ENCODE measurements at regions not wholly inside any gene's neighbourhood (a gene's known extent, or its start where the extent isn't known, plus 50 kb on each side); places are given as distances from the start of the nearest gene placed in this dataset.
A peak's percentile ranks its signal among the peaks of the same experiment; 100 is the strongest.

DNA sequence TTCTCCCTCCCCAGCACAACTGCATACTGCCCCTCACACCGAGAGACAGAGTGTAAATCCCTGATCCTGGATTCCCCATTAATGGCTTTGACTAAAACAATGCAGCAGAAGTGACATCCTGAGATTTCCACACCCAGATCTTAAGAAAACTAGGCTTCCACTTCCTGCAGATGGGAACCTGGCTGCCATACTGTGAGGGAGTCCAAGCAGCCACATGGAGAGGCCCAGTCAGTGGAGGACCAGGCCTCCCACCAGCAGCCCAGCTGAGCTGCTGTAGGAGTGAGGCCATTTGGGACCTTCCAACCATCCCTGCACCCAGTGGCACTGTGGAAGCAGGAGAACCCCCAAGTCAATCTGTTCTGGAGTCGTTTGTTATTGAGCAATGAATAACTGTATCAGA is 120.6 kb downstream of the CRYAA start:
- TF ChIP-seq CTCF (conservative IDR thresholded peaks at IDR 0.05) = no peak
- H3K36me3 Mint-ChIP-seq (ENCODE audit: low read depth) = no peaks in the 10 kb centered on the region
- H3K4me3 Mint-ChIP-seq = no peak overlapping the region
- peaks cover 14% of the 10 kb centered on the region for H3K4me1 Mint-ChIP-seq
- no peak overlapping the region for H3K27ac Mint-ChIP-seq (ENCODE audit: unreplicated experiment)
- DNase-seq (ENCODE audit: low read depth, low spot score) = no peak
- no peaks in the 10 kb centered on the region for H3K9me3 Mint-ChIP-seq
- no peaks in the 10 kb centered on the region for H3K27me3 Mint-ChIP-seq (ENCODE audit: low read depth)

- no peak for TF ChIP-seq CTCF (conservative IDR thresholded peaks at IDR 0.05)
- Mint-ChIP-seq H3K27ac (ENCODE audit: unreplicated experiment) (no peak overlapping the region), H3K36me3 (ENCODE audit: low read depth) (no peaks in the 10 kb centered on the region), H3K4me3 (no peak overlapping the region), H3K27me3 (ENCODE audit: low read depth) (no peaks in the 10 kb centered on the region), H3K9me3 (no peaks in the 10 kb centered on the region), H3K4me1 (peaks cover 14% of the 10 kb centered on the region)
- DNase-seq (ENCODE audit: low read depth, low spot score) = no peak
These were observed 119.3 kb downstream of the CRYAA start for GRCh38 chr21:43287795-43288755.

GRCh38 chr21:43287111-43287760 is 118.4 kb downstream of the CRYAA start:
- Mint-ChIP-seq H3K4me1 (peaks cover 14% of the 10 kb centered on the region), H3K4me3 (no peak overlapping the region), H3K27ac (ENCODE audit: unreplicated experiment) (peak overlapping the region; percentile 5), H3K9me3 (no peaks in the 10 kb centered on the region), H3K27me3 (ENCODE audit: low read depth) (no peaks in the 10 kb centered on the region), H3K36me3 (ENCODE audit: low read depth) (no peaks in the 10 kb centered on the region)
- no peak for DNase-seq (ENCODE audit: low read depth, low spot score)
- TF ChIP-seq CTCF (conservative IDR thresholded peaks at IDR 0.05) = no peak

- no peak for DNase-seq (ENCODE audit: low read depth, low spot score)
- H3K27me3 Mint-ChIP-seq (ENCODE audit: low read depth) = no peaks in the 10 kb centered on the region
- TF ChIP-seq CTCF (conservative IDR thresholded peaks at IDR 0.05) = no peak
- no peaks in the 10 kb centered on the region for H3K36me3 Mint-ChIP-seq (ENCODE audit: low read depth)
- no peaks in the 10 kb centered on the region for H3K9me3 Mint-ChIP-seq
- peaks cover 14% of the 10 kb centered on the region for H3K4me1 Mint-ChIP-seq
- no peak overlapping the region for H3K27ac Mint-ChIP-seq (ENCODE audit: unreplicated experiment)
- no peak overlapping the region for H3K4me3 Mint-ChIP-seq
These were observed 117.4 kb downstream of the CRYAA start for GRCh38 chr21:43286196-43286595.

DNA sequence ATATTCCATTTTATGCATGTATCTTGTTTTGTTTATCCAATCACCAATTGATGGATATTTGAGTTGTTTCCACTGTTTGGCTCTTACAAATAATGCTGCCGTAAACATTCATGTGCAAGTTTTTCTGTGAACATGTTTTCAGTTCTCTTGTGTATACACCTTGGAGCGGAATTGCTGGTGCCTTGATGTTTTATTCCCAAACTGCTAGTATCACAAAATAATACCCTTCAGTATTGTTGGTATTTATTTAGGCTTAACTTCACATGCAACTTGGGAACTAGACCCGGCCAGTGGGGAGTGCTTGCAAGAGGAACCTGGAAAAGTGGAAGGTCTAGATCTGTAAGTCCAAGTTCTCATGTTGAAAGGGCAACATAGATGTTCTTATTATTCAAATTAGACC is 115.9 kb downstream of the CRYAA start:
- no peak for TF ChIP-seq CTCF (conservative IDR thresholded peaks at IDR 0.05)
- DNase-seq (ENCODE audit: low read depth, low spot score) = no peak
- Mint-ChIP-seq H3K36me3 (ENCODE audit: low read depth) (no peaks in the 10 kb centered on the region), H3K4me1 (peaks cover 14% of the 10 kb centered on the region), H3K9me3 (no peaks in the 10 kb centered on the region), H3K4me3 (no peak overlapping the region), H3K27ac (ENCODE audit: unreplicated experiment) (no peak overlapping the region), H3K27me3 (ENCODE audit: low read depth) (no peaks in the 10 kb centered on the region)

Data from neural crest cell (in vitro differentiated cells).